Panc1 (cell line): ENCODE measurements at regions not wholly inside any gene's neighbourhood (a gene's known extent, or its start where the extent isn't known, plus 50 kb on each side); places are given as distances from the start of the nearest gene placed in this dataset.

ENCODE experiments used
- ATAC-seq: fragments of 200-7000 bp; cut with Tn5 transposase; 2 replicates; pipeline ENCODE4 v1.9.1; 2020; ENCODE audit warnings: mild to moderate bottlenecking, moderate library complexity
- BruUV-seq: library from RNA; stranded (reverse); fragments of 400-500 nt; replicated peaks from 2 replicates; lab custom pipeline; 2021; lab: Mats Ljungman, UMichigan
- CTCF ChIA-PET: fragments of 300-600 bp; sonication (Branson Sonifier 250); formaldehyde crosslinking; loops from one replicate; lab custom pipeline; 2022; ENCODE audit warnings: antibody characterized with exemption; lab: Charles Lee
- POLR2A ChIA-PET: fragments of 300-600 bp; sonication (Branson Sonifier 250); formaldehyde crosslinking; loops from one replicate; lab custom pipeline; 2022; ENCODE audit warnings: antibody characterized with exemption; lab: Charles Lee
- DNase-seq: peaks from one replicate; pipeline ENCODE4 v3.0.0-alpha.2; 2010; ENCODE audit warnings: low read depth, low spot score
- H3K27ac ChIP-seq: 2 replicates; pipeline ENCODE4 v1.5.1; 2011; ENCODE audit warnings: mild to moderate bottlenecking, low read length, inconsistent platforms
- H3K27me3 ChIP-seq: fragments of 200-500 bp; sonication (Bioruptor generic); 2 replicates; pipeline ENCODE4 v1.6.0; 2014; ENCODE audit warnings: low read length, inconsistent platforms; ENCODE audit not compliant: control insufficient read depth, insufficient read depth
- H3K36me3 ChIP-seq: fragments of 200-500 bp; sonication (Bioruptor generic); 2 replicates; pipeline ENCODE4 v1.5.1; 2014; ENCODE audit warnings: inconsistent platforms, mild to moderate bottlenecking, low read length, moderate library complexity; ENCODE audit not compliant: control insufficient read depth, insufficient read depth
- H3K4me1 ChIP-seq: 2 replicates; pipeline ENCODE4 v1.5.1; 2011; ENCODE audit warnings: inconsistent platforms, mild to moderate bottlenecking, low read length, moderate library complexity; ENCODE audit not compliant: control insufficient read depth, insufficient read depth
- H3K4me3 ChIP-seq, 2 experiments: 2 replicates each; pipeline ENCODE4 v1.5.1; 2011 to 2012; ENCODE audit warnings: low read depth in 2 of 2, low read length in 2 of 2, mild to moderate bottlenecking in 2 of 2, inconsistent platforms in 1 of 2, moderate library complexity in 1 of 2
- H3K9me3 ChIP-seq: fragments of 200-500 bp; sonication (Bioruptor generic); 2 replicates; pipeline ENCODE4 v1.5.1; 2014; ENCODE audit warnings: low read depth, mild to moderate bottlenecking, inconsistent platforms, low read length, moderate library complexity; ENCODE audit not compliant: control insufficient read depth, insufficient read depth
- POLR2AphosphoS5 ChIP-seq: IDR thresholded peaks from 2 replicates; pipeline ENCODE4 v1.6.1; 2012; ENCODE audit warnings: mild to moderate bottlenecking, low read depth, low read length, moderate library complexity
- REST ChIP-seq, 2 experiments: IDR thresholded peaks; 2 replicates each; pipeline ENCODE4 v1.6.1; 2011 to 2012; ENCODE audit warnings: low read depth in 2 of 2, control low read depth in 1 of 2, low read length in 1 of 2, mild to moderate bottlenecking in 1 of 2, moderate library complexity in 1 of 2; ENCODE audit not compliant: insufficient read depth in 1 of 2
- SIN3A ChIP-seq: IDR thresholded peaks from 2 replicates; pipeline ENCODE4 v1.6.1; 2012; ENCODE audit warnings: low read depth, mild to moderate bottlenecking, low read length, moderate library complexity, borderline replicate concordance; ENCODE audit not compliant: insufficient read depth
- TCF7L2 ChIP-seq: IDR thresholded peaks from 2 replicates; pipeline ENCODE4 v1.6.1; 2011; ENCODE audit warnings: mild to moderate bottlenecking, low read depth, low read length, inconsistent platforms
- in situ Hi-C: cut with HindIII; loops from 2 replicates; pipeline ENCODE4 v1.10.0; 2016; ENCODE audit warnings: low sequenced_read_pairs, low pct_unique_long_range_greater_than_20kb
- intact Hi-C: fragments of 100-400 bp; cut with micrococcal nuclease; formaldehyde crosslinking; loops from one replicate; pipeline ENCODE4 v1.10.0; 2022; ENCODE audit not compliant: unreplicated experiment
- TF ChIP-seq, protein P1 (sequence below): fragments of 450-650 bp; IDR thresholded peaks from 2 replicates; pipeline ENCODE4 v1.5.1; 2017; ENCODE audit warnings: mild to moderate bottlenecking

GRCh38 chr12:114848666-114849065, 164.7 kb upstream of the TBX3 start:
- ChIA-PET CTCF (no interaction called here), POLR2A (no interaction called here)
- DNase-seq = no peak
- TF ChIP-seq TCF7L2 (no peak), REST (IDR thresholded peaks at IDR 0.05; ENCODE audit: insufficient read depth in 1 of 2, low read depth in 2 of 2, low read length in 1 of 2) (no peak), POLR2AphosphoS5 (no peak), SIN3A (no peak)
- TF ChIP-seq, protein P1, sequence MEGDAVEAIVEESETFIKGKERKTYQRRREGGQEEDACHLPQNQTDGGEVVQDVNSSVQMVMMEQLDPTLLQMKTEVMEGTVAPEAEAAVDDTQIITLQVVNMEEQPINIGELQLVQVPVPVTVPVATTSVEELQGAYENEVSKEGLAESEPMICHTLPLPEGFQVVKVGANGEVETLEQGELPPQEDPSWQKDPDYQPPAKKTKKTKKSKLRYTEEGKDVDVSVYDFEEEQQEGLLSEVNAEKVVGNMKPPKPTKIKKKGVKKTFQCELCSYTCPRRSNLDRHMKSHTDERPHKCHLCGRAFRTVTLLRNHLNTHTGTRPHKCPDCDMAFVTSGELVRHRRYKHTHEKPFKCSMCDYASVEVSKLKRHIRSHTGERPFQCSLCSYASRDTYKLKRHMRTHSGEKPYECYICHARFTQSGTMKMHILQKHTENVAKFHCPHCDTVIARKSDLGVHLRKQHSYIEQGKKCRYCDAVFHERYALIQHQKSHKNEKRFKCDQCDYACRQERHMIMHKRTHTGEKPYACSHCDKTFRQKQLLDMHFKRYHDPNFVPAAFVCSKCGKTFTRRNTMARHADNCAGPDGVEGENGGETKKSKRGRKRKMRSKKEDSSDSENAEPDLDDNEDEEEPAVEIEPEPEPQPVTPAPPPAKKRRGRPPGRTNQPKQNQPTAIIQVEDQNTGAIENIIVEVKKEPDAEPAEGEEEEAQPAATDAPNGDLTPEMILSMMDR = no peak
- Histone ChIP-seq H3K36me3 (no peaks in the 10 kb centered on the region), H3K27me3 (no peaks in the 10 kb centered on the region; the same call in 1 of the 2 replicates), H3K9me3 (no peaks in the 10 kb centered on the region), H3K4me1 (no peaks in the 10 kb centered on the region), H3K27ac (no peak overlapping the region), H3K4me3 (no peak overlapping the region)
- no peak for ATAC-seq
- intact Hi-C loops (no loop called here), in situ Hi-C loops (no loop called here)
- BruUV-seq = no TSS peak

GRCh38 chr12:114847441-114848035, 163.6 kb upstream of the TBX3 start:
- Histone ChIP-seq H3K36me3 (no peaks in the 10 kb centered on the region), H3K9me3 (no peaks in the 10 kb centered on the region), H3K4me1 (no peaks in the 10 kb centered on the region), H3K27me3 (no peaks in the 10 kb centered on the region; the same call in 1 of the 2 replicates), H3K27ac (no peak overlapping the region), H3K4me3 (no peak overlapping the region)
- in situ Hi-C loops = no loop called here
- no peak for ATAC-seq
- intact Hi-C loops = no loop called here
- CTCF ChIA-PET = no interaction called here
- POLR2A ChIA-PET = no interaction called here
- DNase-seq = no peak
- no TSS peak for BruUV-seq
- TF ChIP-seq REST (IDR thresholded peaks at IDR 0.05; ENCODE audit: insufficient read depth in 1 of 2, low read depth in 2 of 2, low read length in 1 of 2) (no peak), TCF7L2 (no peak), SIN3A (no peak), POLR2AphosphoS5 (no peak)
- TF ChIP-seq, protein P1 = no peak
